H9 (cell line): ENCODE measurements at regions not wholly inside any gene's neighbourhood (a gene's known extent, or its start where the extent isn't known, plus 50 kb on each side); places are given as distances from the start of the nearest gene placed in this dataset.

Source experiments
- DNase-seq: peaks from one replicate; pipeline ENCODE4 v3.0.0-alpha.2; 2017
- H2AFZ ChIP-seq: one replicate; pipeline ENCODE4 v1.6.1; 2013; ENCODE audit warnings: mild to moderate bottlenecking, low read length, control low read depth, moderate library complexity
- H2AK5ac ChIP-seq: 2 replicates; pipeline ENCODE4 v1.6.1; 2013; ENCODE audit warnings: low read length, control low read depth, mixed read lengths; ENCODE audit not compliant: insufficient read length
- H2BK120ac ChIP-seq: one replicate; pipeline ENCODE4 v1.6.1; 2013; ENCODE audit warnings: low read depth, mild to moderate bottlenecking, low read length, control low read depth, inconsistent platforms; ENCODE audit not compliant: poor library complexity, severe bottlenecking
- H2BK12ac ChIP-seq: 2 replicates; pipeline ENCODE4 v1.6.1; 2013; ENCODE audit warnings: low read length, control low read depth, mixed read lengths, low read depth; ENCODE audit not compliant: insufficient read length
- H2BK15ac ChIP-seq: 2 replicates; pipeline ENCODE4 v1.6.1; 2013; ENCODE audit warnings: low read depth, low read length, control low read depth
- H2BK20ac ChIP-seq: one replicate; pipeline ENCODE4 v1.6.1; 2013; ENCODE audit warnings: low read depth, mild to moderate bottlenecking, low read length, control low read depth, inconsistent platforms; ENCODE audit not compliant: poor library complexity, severe bottlenecking
- H2BK5ac ChIP-seq: 2 replicates; pipeline ENCODE4 v1.6.1; 2013; ENCODE audit warnings: low read length, control low read depth, mixed read lengths; ENCODE audit not compliant: insufficient read length
- H3K14ac ChIP-seq: 2 replicates; pipeline ENCODE4 v1.6.1; 2013; ENCODE audit warnings: low read length, control low read depth; ENCODE audit not compliant: insufficient read depth
- H3K18ac ChIP-seq: 2 replicates; pipeline ENCODE4 v1.6.1; 2013; ENCODE audit warnings: low read depth, mild to moderate bottlenecking, mixed read lengths, low read length, control low read depth; ENCODE audit not compliant: insufficient read length
- H3K23ac ChIP-seq: 2 replicates; pipeline ENCODE4 v1.6.1; 2013; ENCODE audit warnings: low read length, control low read depth, mixed read lengths, low read depth; ENCODE audit not compliant: insufficient read length
- H3K23me2 ChIP-seq: 2 replicates; pipeline ENCODE4 v1.6.1; 2013; ENCODE audit warnings: low read depth, mild to moderate bottlenecking, mixed read lengths, low read length, control low read depth; ENCODE audit not compliant: insufficient read length, poor library complexity, severe bottlenecking
- H3K27ac ChIP-seq: 2 replicates; pipeline ENCODE4 v1.5.1; 2013; ENCODE audit warnings: low read length, control low read depth, mixed read lengths, low read depth; ENCODE audit not compliant: insufficient read length
- H3K27me3 ChIP-seq: 2 replicates; pipeline ENCODE4 v1.6.1; 2013; ENCODE audit warnings: low read length, control low read depth, inconsistent platforms; ENCODE audit not compliant: insufficient read depth
- H3K4ac ChIP-seq: 2 replicates; pipeline ENCODE4 v1.6.1; 2013; ENCODE audit warnings: low read depth, mild to moderate bottlenecking, control low read depth, inconsistent platforms, low read length, moderate library complexity
- H3K4me1 ChIP-seq: 2 replicates; pipeline ENCODE4 v1.6.1; 2013; ENCODE audit warnings: low read length, control low read depth, inconsistent platforms; ENCODE audit not compliant: insufficient read depth
- H3K4me2 ChIP-seq: 2 replicates; pipeline ENCODE4 v1.6.1; 2013; ENCODE audit warnings: low read length, control low read depth, mixed read lengths; ENCODE audit not compliant: insufficient read length, insufficient read depth
- H3K56ac ChIP-seq: 2 replicates; pipeline ENCODE4 v1.6.1; 2013; ENCODE audit warnings: low read depth, mild to moderate bottlenecking, mixed read lengths, low read length, control low read depth; ENCODE audit not compliant: insufficient read length
- H3K79me1 ChIP-seq: 2 replicates; pipeline ENCODE4 v1.6.1; 2013; ENCODE audit warnings: low read depth, mild to moderate bottlenecking, moderate library complexity, low read length, control low read depth, inconsistent platforms; ENCODE audit not compliant: insufficient read depth, poor library complexity, severe bottlenecking
- H3K79me2 ChIP-seq: 2 replicates; pipeline ENCODE4 v1.6.1; 2013; ENCODE audit warnings: low read length, control low read depth, inconsistent platforms; ENCODE audit not compliant: insufficient read depth
- H3K9ac ChIP-seq: 2 replicates; pipeline ENCODE4 v1.6.1; 2013; ENCODE audit warnings: low read length, control low read depth, mixed read lengths; ENCODE audit not compliant: insufficient read length; ENCODE audit errors: extremely low read depth
- H3K9me3 ChIP-seq: one replicate; pipeline ENCODE4 v1.6.1; 2013; ENCODE audit warnings: low read depth, low read length, inconsistent platforms; ENCODE audit not compliant: control insufficient read depth
- H3T11ph ChIP-seq: one replicate; pipeline ENCODE4 v1.6.1; 2013; ENCODE audit warnings: mild to moderate bottlenecking, low read length, control low read depth, inconsistent platforms
- H4K20me1 ChIP-seq: one replicate; pipeline ENCODE4 v1.6.1; 2013; ENCODE audit not compliant: control insufficient read depth, insufficient read length, insufficient read depth
- H4K5ac ChIP-seq: 2 replicates; pipeline ENCODE4 v1.6.1; 2013; ENCODE audit warnings: low read depth, mild to moderate bottlenecking, mixed read lengths, low read length, control low read depth; ENCODE audit not compliant: insufficient read length
- H4K8ac ChIP-seq: replicated peaks from 2 replicates; pipeline ENCODE4 v1.6.1; 2013; ENCODE audit warnings: low read length, control low read depth, mixed read lengths, low read depth; ENCODE audit not compliant: insufficient read length
- H4K91ac ChIP-seq: 2 replicates; pipeline ENCODE4 v1.6.1; 2013; ENCODE audit warnings: low read depth, mild to moderate bottlenecking, moderate library complexity, mixed read lengths, low read length, control low read depth; ENCODE audit not compliant: insufficient read length
- H3K27ac Mint-ChIP-seq, 3 experiments: 2 replicates in 2 of 3; 3 replicates in 1 of 3; pipeline ENCODE4 v1.8.0; 2020 to 2021; ENCODE audit warnings: mixed read lengths in 3 of 3, mild to moderate bottlenecking in 1 of 3, moderate library complexity in 1 of 3
- H3K27me3 Mint-ChIP-seq: 2 replicates; pipeline ENCODE4 v1.8.0; 2021; ENCODE audit warnings: low read depth, mild to moderate bottlenecking, moderate library complexity, mixed read lengths
- H3K36me3 Mint-ChIP-seq, 3 experiments: 2 replicates in 2 of 3; 3 replicates in 1 of 3; pipeline ENCODE4 v1.8.0; 2020 to 2021; ENCODE audit warnings: low read depth in 3 of 3, mixed read lengths in 3 of 3; ENCODE audit not compliant: insufficient read depth in 1 of 3
- H3K4me1 Mint-ChIP-seq, 2 experiments: 2 replicates each; pipeline ENCODE4 v1.8.0; 2020; ENCODE audit warnings: mixed read lengths in 2 of 2
- H3K4me3 Mint-ChIP-seq, 2 experiments: 2 replicates in 1 of 2; 3 replicates in 1 of 2; pipeline ENCODE4 v1.8.0; 2020 to 2021; ENCODE audit warnings: mild to moderate bottlenecking in 2 of 2, mixed read lengths in 2 of 2, moderate library complexity in 1 of 2
- H3K9me3 Mint-ChIP-seq, 2 experiments: 2 replicates in 1 of 2; 3 replicates in 1 of 2; pipeline ENCODE4 v1.8.0; 2020; ENCODE audit warnings: mild to moderate bottlenecking in 2 of 2, mixed read lengths in 2 of 2, moderate library complexity in 1 of 2
- CTCF ChIP-seq: fragments of 200-600 bp; sonication (generic); conservative IDR thresholded peaks from 3 replicates; pipeline ENCODE4 v1.8.0; 2021; ENCODE audit warnings: antibody characterized with exemption, mild to moderate bottlenecking
- WGBS: extraction: QIAGEN DNeasy Blood & Tissue Kit; methylation state at CpG from one replicate; pipeline ENCODE4 v1.1.7; 2013; ENCODE audit warnings: missing lambda C conversion rate, low lambda C conversion rate, mixed read lengths; ENCODE audit not compliant: insufficient read length; ENCODE audit errors: extremely low coverage; 5-methylcytosine and 5-hydroxymethylcytosine counted together

- TF ChIP-seq CTCF, result no peak
- H3K27ac Mint-ChIP-seq, result 0 out of 7 replicates have a peak overlapping the region, but pooled peaks of 1 of the 3 experiments have one; percentile 21
- H3K27me3 Mint-ChIP-seq, result peaks cover 15% of the 10 kb centered on the region
- H3T11ph ChIP-seq, result no peak overlapping the region
- H3K56ac ChIP-seq, result no peak overlapping the region
- no peaks in the 10 kb centered on the region for H3K9me3 ChIP-seq
- no peak overlapping the region for H3K27ac ChIP-seq
- no peak overlapping the region for H3K23ac ChIP-seq
- no peaks in the 10 kb centered on the region for H3K79me2 ChIP-seq
- no peak overlapping the region for H2BK12ac ChIP-seq
- no peaks in the 10 kb centered on the region for H3K9me3 Mint-ChIP-seq
- peaks cover 29 to 44% of the 10 kb centered on the region in 2 experiments for H3K4me1 Mint-ChIP-seq
- H3K27me3 ChIP-seq, result no peaks in the 10 kb centered on the region; the same call in 1 of the 2 replicates
- H2BK120ac ChIP-seq, result no peak overlapping the region
- H3K79me1 ChIP-seq, result no peaks in the 10 kb centered on the region
- H4K91ac ChIP-seq, result no peak overlapping the region
- H3K36me3 Mint-ChIP-seq, result peaks cover 0 to 9% (median 0%) of the 10 kb centered on the region in 3 experiments; a peak in 3 of 7 replicates
- H2BK15ac ChIP-seq, result no peak overlapping the region
- no peak for DNase-seq
- H2AK5ac ChIP-seq, result no peak overlapping the region
- H2BK20ac ChIP-seq, result no peak overlapping the region
- no peak overlapping the region for H4K8ac ChIP-seq
- no peaks in the 10 kb centered on the region for H4K20me1 ChIP-seq
- H2AFZ ChIP-seq, result no peak overlapping the region
- no peak overlapping the region for H2BK5ac ChIP-seq
- 0 out of 5 replicates have a peak overlapping the region, but pooled peaks of 1 of the 2 experiments have one; percentile 2 for H3K4me3 Mint-ChIP-seq
- no peak overlapping the region for H3K4me2 ChIP-seq
- H3K4ac ChIP-seq, result no peak overlapping the region
- no peaks in the 10 kb centered on the region for H3K23me2 ChIP-seq
- H3K14ac ChIP-seq, result no peak overlapping the region; the same call in 1 of the 2 replicates
- no peak overlapping the region for H3K9ac ChIP-seq
- H3K18ac ChIP-seq, result no peak overlapping the region
- peaks cover 2% of the 10 kb centered on the region; the same call in 1 of the 2 replicates for H3K4me1 ChIP-seq
- no peak overlapping the region for H4K5ac ChIP-seq
- no CpG with 5 or more reads among the region's 19 CpGs for WGBS
These were observed 65.7 kb upstream of the STX18 start for GRCh38 chr4:4607336-4608213.
